GM18868 (cell line): ENCODE measurements at regions not wholly inside any gene's neighbourhood (a gene's known extent, or its start where the extent isn't known, plus 50 kb on each side); places are given as distances from the start of the nearest gene placed in this dataset.

Experiments used
- ATAC-seq: cut with Tn5 transposase; IDR thresholded peaks from one replicate; pipeline ENCODE4 v1.9.1; 2021; ENCODE audit warnings: mild to moderate bottlenecking, moderate library complexity; ENCODE audit not compliant: unreplicated experiment

- no peak for ATAC-seq
These were observed 402.2 kb upstream of the CFAP20DC start for GRCh38 chr3:59451800-59452746.

- ATAC-seq = peak; percentile 96
These were observed 401.3 kb upstream of the CFAP20DC start for GRCh38 chr3:59450946-59451763.

- no peak for ATAC-seq
These were observed 400.6 kb upstream of the CFAP20DC start for GRCh38 chr3:59450437-59450836.

- ATAC-seq = no peak
These were observed 397.1 kb upstream of the CFAP20DC start for GRCh38 chr3:59446775-59447465.

GRCh38 chr3:59444676-59445075 is 394.9 kb upstream of the CFAP20DC start:
- peak; percentile 2 for ATAC-seq

- peak; percentile 82 for ATAC-seq
These were observed 394.5 kb upstream of the CFAP20DC start for GRCh38 chr3:59444294-59444671.

GRCh38 chr3:59443618-59444293 is 393.9 kb upstream of the CFAP20DC start:
- peak; percentile 28 for ATAC-seq

- ATAC-seq = no peak
These were observed 392.2 kb upstream of the CFAP20DC start for GRCh38 chr3:59442046-59442445.

- no peak for ATAC-seq
These were observed 390.6 kb upstream of the CFAP20DC start for GRCh38 chr3:59440285-59441028.

- ATAC-seq = no peak
These were observed 388.7 kb upstream of the CFAP20DC start for GRCh38 chr3:59438492-59438891.

GRCh38 chr3:59436164-59436958 is 386.5 kb upstream of the CFAP20DC start:
- ATAC-seq = no peak

- ATAC-seq = no peak
These were observed 383.7 kb upstream of the CFAP20DC start for GRCh38 chr3:59433546-59433945.

GRCh38 chr3:59432665-59433064 is 382.8 kb upstream of the CFAP20DC start:
- ATAC-seq = no peak

- ATAC-seq = no peak
These were observed 380.5 kb upstream of the CFAP20DC start for GRCh38 chr3:59430341-59430740.

- no peak for ATAC-seq
These were observed 379.4 kb upstream of the CFAP20DC start for GRCh38 chr3:59429198-59429597.

- ATAC-seq = no peak
These were observed 377.2 kb upstream of the CFAP20DC start for GRCh38 chr3:59426821-59427565.

GRCh38 chr3:59425942-59426341 is 376.1 kb upstream of the CFAP20DC start:
- no peak for ATAC-seq

- no peak for ATAC-seq
These were observed 375.5 kb upstream of the CFAP20DC start for GRCh38 chr3:59425371-59425770.
